H7 (cell line): ENCODE measurements at regions not wholly inside any gene's neighbourhood (a gene's known extent, or its start where the extent isn't known, plus 50 kb on each side); places are given as distances from the start of the nearest gene placed in this dataset.

Experiments
- DNase-seq: peaks from one replicate; pipeline ENCODE4 v3.0.0; 2012
- H3K27me3 ChIP-seq: 2 replicates; pipeline ENCODE4 v1.6.0; 2011; ENCODE audit warnings: mild to moderate bottlenecking, low read length; ENCODE audit not compliant: control insufficient read depth, insufficient read depth
- H3K36me3 ChIP-seq: replicated peaks from 2 replicates; pipeline ENCODE4 v1.5.1; 2011; ENCODE audit warnings: low read length; ENCODE audit not compliant: control insufficient read depth, insufficient read depth
- H3K4me3 ChIP-seq: 2 replicates; pipeline ENCODE4 v1.5.1; 2011; ENCODE audit warnings: low read depth, mild to moderate bottlenecking, control low read depth, low read length, moderate library complexity; ENCODE audit not compliant: insufficient read depth

- Histone ChIP-seq H3K4me3 (no peak overlapping the region), H3K36me3 (no peaks in the 10 kb centered on the region), H3K27me3 (no peaks in the 10 kb centered on the region)
- DNase-seq = no peak
Measured at GRCh38 chr12:107574691-107575090, 110.9 kb upstream of the PWP1 start.

- peak; percentile 76 for DNase-seq
- peak overlapping the region; percentile 20; the same call in 1 of the 2 replicates for H3K4me3 ChIP-seq
- no peaks in the 10 kb centered on the region; the same call in 1 of the 2 replicates for H3K27me3 ChIP-seq
- no peaks in the 10 kb centered on the region for H3K36me3 ChIP-seq
Measured at GRCh38 chr12:107580750-107581618, 104.6 kb upstream of the PWP1 start.

- no peak for DNase-seq
- H3K4me3 ChIP-seq = peak overlapping the region; percentile 20; the same call in 1 of the 2 replicates
- no peaks in the 10 kb centered on the region for H3K36me3 ChIP-seq
- no peaks in the 10 kb centered on the region; the same call in 1 of the 2 replicates for H3K27me3 ChIP-seq
Measured at GRCh38 chr12:107581619-107582015, 104.0 kb upstream of the PWP1 start.

GRCh38 chr12:107583551-107583950 lies 102.0 kb upstream of the PWP1 start:
- DNase-seq = no peak
- H3K4me3 ChIP-seq = no peak overlapping the region
- no peaks in the 10 kb centered on the region; the same call in 1 of the 2 replicates for H3K27me3 ChIP-seq
- no peaks in the 10 kb centered on the region for H3K36me3 ChIP-seq

- peak; percentile 54 for DNase-seq
- H3K36me3 ChIP-seq = no peaks in the 10 kb centered on the region
- no peaks in the 10 kb centered on the region; the same call in 1 of the 2 replicates for H3K27me3 ChIP-seq
- H3K4me3 ChIP-seq = no peak overlapping the region
Measured at GRCh38 chr12:107584563-107584962, 101.0 kb upstream of the PWP1 start.

GRCh38 chr12:107586256-107586970 lies 99.2 kb upstream of the PWP1 start:
- Histone ChIP-seq H3K36me3 (no peaks in the 10 kb centered on the region), H3K27me3 (no peaks in the 10 kb centered on the region; the same call in 1 of the 2 replicates), H3K4me3 (no peak overlapping the region)
- no peak for DNase-seq

- no peaks in the 10 kb centered on the region for H3K27me3 ChIP-seq
- no peak for DNase-seq
- no peak overlapping the region for H3K4me3 ChIP-seq
- H3K36me3 ChIP-seq = no peaks in the 10 kb centered on the region
Measured at GRCh38 chr12:107590413-107590812, 95.2 kb upstream of the PWP1 start.

- Histone ChIP-seq H3K4me3 (no peak overlapping the region), H3K36me3 (no peaks in the 10 kb centered on the region), H3K27me3 (no peaks in the 10 kb centered on the region)
- no peak for DNase-seq
Measured at GRCh38 chr12:107590814-107591375, 94.7 kb upstream of the PWP1 start.

- no peak for DNase-seq
- no peaks in the 10 kb centered on the region for H3K27me3 ChIP-seq
- no peaks in the 10 kb centered on the region for H3K36me3 ChIP-seq
- H3K4me3 ChIP-seq = no peak overlapping the region
Measured at GRCh38 chr12:107593713-107594381, 91.8 kb upstream of the PWP1 start.

- Histone ChIP-seq H3K36me3 (no peaks in the 10 kb centered on the region), H3K4me3 (no peak overlapping the region), H3K27me3 (no peaks in the 10 kb centered on the region)
- no peak for DNase-seq
Measured at GRCh38 chr12:107594995-107595394, 90.6 kb upstream of the PWP1 start.

GRCh38 chr12:107597695-107598410 lies 87.7 kb upstream of the PWP1 start:
- DNase-seq = no peak
- no peak overlapping the region for H3K4me3 ChIP-seq
- no peaks in the 10 kb centered on the region for H3K36me3 ChIP-seq
- H3K27me3 ChIP-seq = no peaks in the 10 kb centered on the region

- H3K4me3 ChIP-seq = no peak overlapping the region
Measured at GRCh38 chr12:107598906-107599305, 86.7 kb upstream of the PWP1 start.

GRCh38 chr12:107600581-107601144 lies 84.9 kb upstream of the PWP1 start:
- Histone ChIP-seq H3K36me3 (no peaks in the 10 kb centered on the region), H3K27me3 (no peaks in the 10 kb centered on the region), H3K4me3 (no peak overlapping the region)
- no peak for DNase-seq

More at GRCh38 chr12:107598906-107599305, 86.7 kb upstream of the PWP1 start:
- DNase-seq = no peak
- no peaks in the 10 kb centered on the region for H3K27me3 ChIP-seq
- no peaks in the 10 kb centered on the region for H3K36me3 ChIP-seq
